Cardiac fibroblast (primary cell): ENCODE measurements at regions not wholly inside any gene's neighbourhood (a gene's known extent, or its start where the extent isn't known, plus 50 kb on each side); places are given as distances from the start of the nearest gene placed in this dataset.

Experiments used
- DNase-seq, 2 donors: peaks; one replicate each; pipeline versions ENCODE4 v3.0.0 to v3.0.0-alpha.2; 2010; ENCODE audit warnings: low read depth in 2 of 2
- H3K4me3 ChIP-seq, 2 donors: replicated peaks in 1 of 2; 1 replicate in 1 of 2; 2 replicates in 1 of 2; pipeline ENCODE4 v1.5.1; 2011; ENCODE audit warnings: low read depth in 2 of 2, low read length in 2 of 2, mild to moderate bottlenecking in 2 of 2, moderate library complexity in 1 of 2
- TF ChIP-seq, protein P1 (sequence below): IDR thresholded peaks from one replicate; pipeline ENCODE4 v1.5.1; 2011; ENCODE audit warnings: low read depth, mild to moderate bottlenecking, low read length, inconsistent platforms

DNA sequence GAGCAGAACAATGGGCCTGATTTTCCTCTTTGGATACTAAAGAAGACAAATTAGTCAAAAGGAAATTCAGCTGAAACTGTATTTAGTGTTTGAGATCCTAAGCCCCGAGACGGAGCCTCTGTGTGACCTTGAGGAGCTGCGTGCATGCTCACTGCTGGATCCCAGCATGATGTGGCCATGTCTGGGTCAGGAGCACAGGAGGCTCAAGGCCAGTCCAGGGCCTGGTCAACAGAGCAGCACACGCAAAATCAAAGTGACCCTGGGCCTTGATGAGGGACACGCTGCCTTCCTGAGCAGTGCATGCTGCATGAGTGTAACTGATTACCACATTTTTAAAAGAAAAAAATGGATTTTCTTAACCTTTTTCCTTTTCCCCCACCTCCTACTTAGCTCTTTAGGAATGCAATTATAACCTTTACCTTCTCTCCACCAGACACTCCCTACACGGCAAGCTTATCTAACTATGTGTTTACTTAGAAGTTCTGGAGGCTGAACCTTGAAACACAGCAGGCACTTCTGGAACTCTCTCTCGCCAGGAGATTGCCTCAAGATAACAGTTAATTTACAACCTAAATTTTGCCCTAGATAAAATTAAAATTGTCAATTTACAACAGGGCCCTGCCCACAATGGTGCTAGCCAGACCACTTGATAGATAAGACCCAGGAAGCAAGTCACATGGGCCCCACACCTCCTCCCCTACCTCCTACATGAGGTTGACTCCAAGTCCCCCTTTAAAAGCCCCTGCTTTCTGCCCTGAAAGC, 144.6 kb downstream of the LRIG2 start:
- H3K4me3 ChIP-seq: no peak overlapping the region
- DNase-seq: no peak
- TF ChIP-seq, protein P1, sequence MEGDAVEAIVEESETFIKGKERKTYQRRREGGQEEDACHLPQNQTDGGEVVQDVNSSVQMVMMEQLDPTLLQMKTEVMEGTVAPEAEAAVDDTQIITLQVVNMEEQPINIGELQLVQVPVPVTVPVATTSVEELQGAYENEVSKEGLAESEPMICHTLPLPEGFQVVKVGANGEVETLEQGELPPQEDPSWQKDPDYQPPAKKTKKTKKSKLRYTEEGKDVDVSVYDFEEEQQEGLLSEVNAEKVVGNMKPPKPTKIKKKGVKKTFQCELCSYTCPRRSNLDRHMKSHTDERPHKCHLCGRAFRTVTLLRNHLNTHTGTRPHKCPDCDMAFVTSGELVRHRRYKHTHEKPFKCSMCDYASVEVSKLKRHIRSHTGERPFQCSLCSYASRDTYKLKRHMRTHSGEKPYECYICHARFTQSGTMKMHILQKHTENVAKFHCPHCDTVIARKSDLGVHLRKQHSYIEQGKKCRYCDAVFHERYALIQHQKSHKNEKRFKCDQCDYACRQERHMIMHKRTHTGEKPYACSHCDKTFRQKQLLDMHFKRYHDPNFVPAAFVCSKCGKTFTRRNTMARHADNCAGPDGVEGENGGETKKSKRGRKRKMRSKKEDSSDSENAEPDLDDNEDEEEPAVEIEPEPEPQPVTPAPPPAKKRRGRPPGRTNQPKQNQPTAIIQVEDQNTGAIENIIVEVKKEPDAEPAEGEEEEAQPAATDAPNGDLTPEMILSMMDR: no peak

DNA sequence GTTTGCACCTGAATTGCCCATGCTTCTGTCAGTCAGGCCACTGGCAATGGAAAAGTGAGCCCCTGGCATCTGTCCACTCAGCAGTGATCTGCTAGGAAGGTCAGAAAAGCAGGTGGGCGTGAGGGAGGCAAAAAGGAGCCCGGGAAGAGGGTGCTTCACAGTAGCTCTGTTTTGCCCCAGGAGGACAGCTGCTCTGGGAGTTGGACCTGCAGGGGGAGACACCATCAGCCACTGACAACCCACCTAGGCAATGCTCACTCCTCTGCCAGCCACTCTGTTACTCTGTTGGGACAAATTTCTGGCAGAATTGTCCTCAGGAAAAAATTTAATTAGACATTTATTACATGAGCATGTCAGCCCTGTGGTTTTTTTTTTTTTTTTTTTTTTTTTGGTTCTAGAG, 146.4 kb downstream of the LRIG2 start:
- DNase-seq: no peak
- TF ChIP-seq, protein P1: peak; percentile 32

DNA sequence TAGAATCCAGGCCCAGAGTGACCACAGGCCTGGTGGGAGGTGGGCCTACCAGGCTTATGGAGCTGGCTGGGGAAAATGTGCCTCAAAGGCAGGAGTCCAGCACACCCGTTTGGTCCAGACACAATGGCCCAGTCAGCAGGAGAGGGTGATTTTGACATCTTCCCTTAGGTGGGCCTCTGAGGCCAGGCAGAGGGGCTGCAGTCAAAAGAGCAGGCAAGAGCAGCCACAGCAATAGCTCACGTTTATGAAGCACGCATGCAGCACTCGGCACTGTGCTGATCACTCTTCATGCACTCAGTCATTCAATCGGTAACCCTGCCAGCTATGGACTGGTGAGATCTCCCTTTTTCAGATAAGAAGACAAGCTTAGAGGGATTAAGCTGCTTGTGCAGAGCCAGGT, 146.8 kb downstream of the LRIG2 start:
- no peak overlapping the region for H3K4me3 ChIP-seq
- TF ChIP-seq, protein P1: no peak
- DNase-seq: no peak

More for the DNA sequence above, 146.4 kb downstream of the LRIG2 start:
- no peak overlapping the region for H3K4me3 ChIP-seq

DNA sequence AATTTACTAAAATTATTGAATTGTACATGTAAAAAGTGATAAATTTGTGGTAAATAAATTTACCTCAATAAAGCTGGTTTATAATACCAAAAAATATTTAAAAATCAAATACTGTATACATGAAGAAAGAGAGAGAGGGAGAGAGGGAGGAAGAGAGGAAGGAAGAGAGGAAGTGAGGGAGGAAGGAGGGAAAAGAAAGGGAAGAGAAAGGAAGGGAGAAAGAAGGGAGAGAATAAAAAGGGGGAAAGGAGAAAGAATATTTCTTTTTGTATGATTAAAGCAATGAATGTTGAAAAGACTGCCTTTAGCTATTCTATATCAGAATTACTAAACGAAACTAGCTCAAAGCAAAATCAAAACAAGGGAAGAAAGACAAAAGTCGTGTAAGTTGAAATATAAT, 150.0 kb downstream of the LRIG2 start:
- TF ChIP-seq, protein P1: no peak
- no peak overlapping the region for H3K4me3 ChIP-seq
- no peak for DNase-seq

DNA sequence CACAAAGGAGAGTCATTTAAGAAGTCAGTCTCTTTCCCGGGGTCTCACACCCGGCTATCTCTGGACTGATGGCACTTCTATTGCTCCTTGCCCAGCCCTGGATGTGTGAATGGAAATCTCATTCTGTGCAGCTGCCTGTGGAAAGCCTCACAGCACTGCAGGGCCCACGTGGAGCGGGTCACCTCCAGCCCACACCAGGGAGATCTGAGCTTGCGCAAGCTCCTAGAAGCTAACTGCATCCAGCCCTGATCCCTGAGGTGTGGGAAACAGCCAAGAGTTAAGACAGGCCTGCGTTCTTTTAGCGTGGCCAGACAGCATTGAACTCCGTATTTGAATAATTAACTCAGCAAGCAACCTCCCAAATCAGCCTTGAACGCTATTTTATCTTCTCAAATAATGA, 150.5 kb downstream of the LRIG2 start:
- DNase-seq: peak; percentile 21 to 67
- no peak overlapping the region for H3K4me3 ChIP-seq
- TF ChIP-seq, protein P1: no peak

DNA sequence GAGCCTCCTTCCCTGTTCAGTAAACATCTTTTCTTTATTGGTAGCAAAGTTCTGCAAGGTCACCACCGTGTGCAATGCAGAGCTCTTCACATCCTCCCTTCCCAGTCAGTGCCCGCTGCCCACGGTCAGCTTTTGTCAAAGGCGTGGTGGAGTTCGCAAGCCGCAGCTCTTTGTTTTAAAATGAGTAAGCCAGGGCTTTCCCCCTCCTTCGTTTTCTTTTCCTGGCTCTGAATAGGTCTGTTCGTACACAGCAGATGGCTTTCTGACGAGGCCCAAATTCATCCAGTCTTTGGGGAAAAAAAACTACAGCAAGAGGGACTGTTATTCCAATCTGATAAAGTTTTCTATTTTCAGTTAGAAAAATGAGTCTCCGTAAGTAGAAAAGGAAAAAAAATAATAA, 153.2 kb downstream of the LRIG2 start:
- TF ChIP-seq, protein P1: no peak
- peak; percentile 49 to 83 for DNase-seq
- peak overlapping the region in 1 of 2 donors; percentile 0 for H3K4me3 ChIP-seq

DNA sequence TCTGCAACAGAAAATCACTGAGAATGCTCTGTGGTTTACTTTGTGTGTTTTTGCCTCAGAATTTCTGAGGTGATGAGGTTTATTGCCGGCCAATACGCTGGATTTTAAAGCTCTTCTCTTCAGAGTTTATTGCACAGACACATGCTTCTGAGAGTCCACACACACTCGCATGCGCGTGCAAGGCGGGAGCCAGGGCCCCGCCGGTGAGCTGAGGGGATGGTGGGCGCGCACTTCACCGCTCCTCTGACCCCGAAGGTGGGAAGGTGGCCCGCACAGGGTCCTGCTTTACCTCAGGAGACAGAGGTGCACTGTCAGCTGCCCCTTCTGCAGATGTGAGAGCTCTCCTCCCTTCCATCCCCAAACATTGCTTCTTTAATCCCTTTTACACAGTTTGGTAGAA, 158.4 kb upstream of the MAGI3 start:
- TF ChIP-seq, protein P1: no peak
- no peak overlapping the region for H3K4me3 ChIP-seq
- DNase-seq: no peak
